Gastroesophageal sphincter (tissue), 4 donors: ENCODE measurements at regions not wholly inside any gene's neighbourhood (a gene's known extent, or its start where the extent isn't known, plus 50 kb on each side); places are given as distances from the start of the nearest gene placed in this dataset.

Experiments used
- ATAC-seq: fragments of 150-250 bp; one replicate; pipeline ENCODE4 v1.9.1; 2016; ENCODE audit warnings: mild to moderate bottlenecking, moderate library complexity
- H3K27ac ChIP-seq, 4 donors: fragments of 200-600 bp; sonication (generic) in 3 of 4; 1 replicate in 3 of 4; 2 replicates in 1 of 4; pipeline ENCODE4 v1.5.1; 2016 to 2019
- H3K27me3 ChIP-seq: fragments of 200-600 bp; sonication (generic); one replicate; pipeline ENCODE4 v1.5.1; 2019
- H3K36me3 ChIP-seq, 2 donors: fragments of 200-600 bp; sonication (generic); one replicate each; pipeline ENCODE4 v1.5.1; 2019; ENCODE audit warnings: control low read depth in 1 of 2
- H3K4me1 ChIP-seq, 3 donors: fragments of 200-600 bp; sonication (generic); 1 replicate in 2 of 3; 2 replicates in 1 of 3; pipeline ENCODE4 v1.5.1; 2016 to 2019; ENCODE audit warnings: control low read depth in 2 of 3
- H3K4me3 ChIP-seq, 2 donors: fragments of 200-600 bp; sonication (generic); one replicate each; pipeline ENCODE4 v1.5.1; 2019; ENCODE audit warnings: mild to moderate bottlenecking in 1 of 2, moderate library complexity in 1 of 2
- H3K9me3 ChIP-seq, 3 donors: fragments of 200-600 bp; sonication (generic); one replicate each; pipeline ENCODE4 v1.5.1; 2017 to 2019; ENCODE audit warnings: control low read depth in 2 of 3
- EP300 ChIP-seq: sonication (generic); formaldehyde crosslinking; IDR thresholded peaks from one replicate; pipeline ENCODE4 v1.6.1; 2017; ENCODE audit warnings: antibody characterized with exemption, mild to moderate bottlenecking
- POLR2A ChIP-seq, 2 donors: fragments of 450-650 bp; IDR thresholded peaks; one replicate each; pipeline ENCODE4 v1.6.1; 2017; ENCODE audit warnings: antibody characterized with exemption in 2 of 2, mild to moderate bottlenecking in 2 of 2, moderate library complexity in 1 of 2
- POLR2AphosphoS5 ChIP-seq: sonication (generic); formaldehyde crosslinking; IDR thresholded peaks from one replicate; pipeline ENCODE4 v1.6.1; 2017; ENCODE audit warnings: antibody characterized with exemption
- WGBS, 2 donors: methylation state at CpG; one replicate each; pipeline ENCODE4 v1.1.5; 2018; ENCODE audit warnings: low coverage in 1 of 2; 5-methylcytosine and 5-hydroxymethylcytosine counted together
- TF ChIP-seq, protein P1 (sequence below), 4 experiments: fragments of 200-600 bp in 2 of 4; fragments of 450-650 bp in 2 of 4; sonication (generic) in 1 of 4; IDR thresholded peaks; one replicate each; pipeline ENCODE4 v1.5.1; 2017 to 2019; ENCODE audit warnings: antibody characterized with exemption in 4 of 4, mild to moderate bottlenecking in 2 of 4, moderate library complexity in 2 of 4

DNA sequence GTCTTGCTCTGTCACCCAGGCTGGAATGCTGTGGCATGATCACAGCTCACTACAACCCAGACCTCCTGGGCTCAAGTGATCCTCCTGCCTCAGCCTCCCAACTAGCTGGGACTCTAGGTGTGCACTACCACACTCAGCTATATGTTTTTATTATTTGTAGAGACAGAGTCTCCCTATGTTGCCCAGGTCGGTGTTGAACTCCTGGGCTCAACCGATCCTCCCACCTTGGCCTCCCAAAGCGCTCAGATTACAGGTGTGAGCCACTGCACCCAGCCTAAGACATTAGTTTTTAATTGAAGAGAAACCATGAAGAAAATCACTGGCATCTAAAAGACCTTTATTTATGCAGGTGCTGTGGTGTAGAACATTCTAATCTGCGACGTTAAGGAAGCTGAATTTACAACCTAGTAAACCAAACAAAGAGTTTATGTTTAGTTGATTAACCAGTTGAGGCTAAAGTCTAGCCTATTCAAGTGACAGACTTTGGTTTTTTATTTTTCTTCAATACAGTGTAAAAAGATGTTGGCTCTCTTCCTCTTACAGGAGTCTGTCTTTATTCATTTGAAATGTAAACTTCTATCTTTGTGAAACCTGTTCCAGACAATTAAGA is 52.5 kb upstream of the NBL1 start:
- H3K9me3 ChIP-seq = no peaks in the 10 kb centered on the region
- 25 to 67% methylated on average over 2 to 5 of the region's 5 CpGs for WGBS, 2 donors
- TF ChIP-seq, protein P1, sequence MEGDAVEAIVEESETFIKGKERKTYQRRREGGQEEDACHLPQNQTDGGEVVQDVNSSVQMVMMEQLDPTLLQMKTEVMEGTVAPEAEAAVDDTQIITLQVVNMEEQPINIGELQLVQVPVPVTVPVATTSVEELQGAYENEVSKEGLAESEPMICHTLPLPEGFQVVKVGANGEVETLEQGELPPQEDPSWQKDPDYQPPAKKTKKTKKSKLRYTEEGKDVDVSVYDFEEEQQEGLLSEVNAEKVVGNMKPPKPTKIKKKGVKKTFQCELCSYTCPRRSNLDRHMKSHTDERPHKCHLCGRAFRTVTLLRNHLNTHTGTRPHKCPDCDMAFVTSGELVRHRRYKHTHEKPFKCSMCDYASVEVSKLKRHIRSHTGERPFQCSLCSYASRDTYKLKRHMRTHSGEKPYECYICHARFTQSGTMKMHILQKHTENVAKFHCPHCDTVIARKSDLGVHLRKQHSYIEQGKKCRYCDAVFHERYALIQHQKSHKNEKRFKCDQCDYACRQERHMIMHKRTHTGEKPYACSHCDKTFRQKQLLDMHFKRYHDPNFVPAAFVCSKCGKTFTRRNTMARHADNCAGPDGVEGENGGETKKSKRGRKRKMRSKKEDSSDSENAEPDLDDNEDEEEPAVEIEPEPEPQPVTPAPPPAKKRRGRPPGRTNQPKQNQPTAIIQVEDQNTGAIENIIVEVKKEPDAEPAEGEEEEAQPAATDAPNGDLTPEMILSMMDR (IDR thresholded peaks at IDR 0.05) = no peak
- TF ChIP-seq POLR2AphosphoS5 = no peak
- no peak for TF ChIP-seq EP300
- TF ChIP-seq POLR2A (IDR thresholded peaks at IDR 0.05) = no peak

DNA sequence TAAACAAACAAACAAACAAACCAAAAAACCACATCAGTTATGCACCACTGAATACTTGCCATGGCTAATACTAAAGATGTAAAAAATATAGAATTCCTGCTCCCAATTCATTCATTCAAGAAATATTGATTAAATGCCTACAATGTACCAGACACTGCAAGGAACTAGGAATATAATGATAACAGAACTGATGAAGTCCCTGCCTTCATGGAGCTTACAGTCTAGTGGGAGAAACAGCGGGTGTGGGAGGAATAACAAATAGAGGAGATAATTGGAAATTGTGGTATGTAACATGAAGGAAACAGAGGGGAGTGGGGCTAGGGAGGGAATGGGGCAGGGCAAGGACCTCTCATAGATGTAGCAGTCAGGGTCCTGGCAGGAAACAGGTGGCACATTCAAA is 58.6 kb upstream of the NBL1 start:
- ATAC-seq = no peak
- 73% methylated on average over 1 of the region's 1 CpG; no CpG with 5 or more reads in 1 of the 2 donors for WGBS, 2 donors
- TF ChIP-seq, protein P1 (IDR thresholded peaks at IDR 0.05) = no peak
- no peak for TF ChIP-seq POLR2A (IDR thresholded peaks at IDR 0.05)

More for the DNA sequence above, 52.5 kb upstream of the NBL1 start:
- H3K36me3 ChIP-seq = no peaks in the 10 kb centered on the region
- H3K4me3 ChIP-seq = no peak overlapping the region
- ATAC-seq = no peak
- H3K27ac ChIP-seq = no peak overlapping the region
- peaks cover 0 to 17% (median 5%) of the 10 kb centered on the region in 3 donors for H3K4me1 ChIP-seq
- H3K27me3 ChIP-seq = no peaks in the 10 kb centered on the region

DNA sequence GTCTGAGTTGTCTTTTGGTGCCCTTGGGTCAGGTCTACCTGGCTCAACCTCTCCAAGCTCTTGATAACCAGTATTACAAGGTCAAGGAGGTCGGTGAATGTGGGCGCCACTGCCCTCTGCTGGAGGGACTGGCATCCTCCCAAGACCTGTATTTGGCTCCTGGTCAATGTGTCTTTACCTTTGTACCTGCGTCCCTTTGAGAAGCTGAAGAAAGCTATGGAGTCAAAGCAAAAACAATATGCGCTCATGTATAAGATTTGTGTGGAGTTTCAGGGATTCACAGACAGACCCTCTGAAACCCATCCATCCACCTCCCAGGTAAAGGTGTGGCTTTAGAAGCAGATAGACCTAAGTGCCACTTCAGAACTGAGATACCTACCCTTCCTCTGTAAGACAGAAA is 61.8 kb upstream of the NBL1 start:
- Histone ChIP-seq H3K9me3 (no peaks in the 10 kb centered on the region), H3K36me3 (no peaks in the 10 kb centered on the region), H3K4me3 (no peak overlapping the region), H3K27me3 (no peaks in the 10 kb centered on the region), H3K27ac (no peak overlapping the region), H3K4me1 (no peaks in the 10 kb centered on the region)
- 27 to 64% methylated on average over 3 to 4 of the region's 4 CpGs for WGBS, 2 donors
- no peak for ATAC-seq
- TF ChIP-seq, protein P1 (IDR thresholded peaks at IDR 0.05) = peak in 3 of 4 experiments; percentile 18 to 61 (median 31)
- TF ChIP-seq POLR2A (IDR thresholded peaks at IDR 0.05) = no peak
- no peak for TF ChIP-seq POLR2AphosphoS5
- no peak for TF ChIP-seq EP300

More for the DNA sequence above, 58.6 kb upstream of the NBL1 start:
- H3K27me3 ChIP-seq = no peaks in the 10 kb centered on the region
- H3K4me1 ChIP-seq = no peaks in the 10 kb centered on the region
- no peaks in the 10 kb centered on the region for H3K36me3 ChIP-seq
- no peak overlapping the region for H3K4me3 ChIP-seq
- no peak overlapping the region for H3K27ac ChIP-seq
- H3K9me3 ChIP-seq = no peaks in the 10 kb centered on the region

DNA sequence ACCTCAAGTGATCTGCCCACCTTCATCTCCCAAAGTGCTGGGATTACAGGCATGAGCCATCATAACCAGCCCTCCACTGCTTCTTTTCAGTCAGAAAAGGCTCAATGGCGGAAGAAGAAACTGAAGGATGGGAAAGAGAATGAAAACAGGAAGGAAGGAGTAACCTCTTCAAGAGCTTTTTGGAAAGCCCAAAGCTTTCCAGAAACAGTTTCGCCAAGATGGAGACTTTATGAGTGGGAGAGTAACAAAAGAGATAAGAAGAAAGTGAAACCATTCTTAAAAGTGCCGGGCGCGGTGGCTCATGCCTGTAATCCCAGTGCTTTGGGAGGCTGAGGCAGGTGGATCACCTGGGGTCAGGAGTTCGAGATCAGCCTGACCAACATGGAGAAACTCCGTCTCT is 62.7 kb upstream of the NBL1 start:
- H3K27ac ChIP-seq = no peak overlapping the region
- ATAC-seq = no peak
- 93% methylated on average over 7 of the region's 7 CpGs; no CpG with 5 or more reads in 1 of the 2 donors for WGBS, 2 donors

DNA sequence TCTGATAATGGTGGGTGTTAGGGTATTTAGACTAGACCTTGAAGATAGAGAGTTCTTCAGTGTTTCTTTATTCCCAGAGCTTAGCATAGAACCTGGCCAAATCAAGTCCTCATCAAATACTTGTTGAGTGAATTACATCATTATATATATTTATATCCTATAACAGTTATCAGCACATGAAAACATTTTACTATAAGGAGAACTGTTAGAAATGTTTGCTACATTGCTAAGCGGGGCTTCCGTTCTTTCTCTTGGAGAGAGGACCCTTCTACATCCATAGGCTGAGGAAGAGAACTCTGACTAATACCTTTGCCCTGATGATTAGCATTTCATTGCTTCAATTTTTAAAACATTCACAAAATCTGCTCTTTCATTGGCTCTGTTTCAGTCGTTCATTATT is 66.5 kb upstream of the NBL1 start:
- H3K4me1 ChIP-seq = no peaks in the 10 kb centered on the region
- no peak overlapping the region for H3K4me3 ChIP-seq
- H3K9me3 ChIP-seq = no peaks in the 10 kb centered on the region
- WGBS, 2 donors = 77 to 88% methylated on average over 3 of the region's 3 CpGs
- no peak for ATAC-seq
- no peak overlapping the region for H3K27ac ChIP-seq
- H3K36me3 ChIP-seq = no peaks in the 10 kb centered on the region
- H3K27me3 ChIP-seq = no peaks in the 10 kb centered on the region
- no peak for TF ChIP-seq EP300
- TF ChIP-seq POLR2AphosphoS5 = no peak
- no peak for TF ChIP-seq POLR2A (IDR thresholded peaks at IDR 0.05)
- TF ChIP-seq, protein P1 (IDR thresholded peaks at IDR 0.05) = no peak

More for the DNA sequence above, 62.7 kb upstream of the NBL1 start:
- Histone ChIP-seq H3K9me3 (no peaks in the 10 kb centered on the region), H3K27me3 (no peaks in the 10 kb centered on the region), H3K4me3 (no peak overlapping the region), H3K36me3 (no peaks in the 10 kb centered on the region), H3K4me1 (no peaks in the 10 kb centered on the region)
- TF ChIP-seq, protein P1 (IDR thresholded peaks at IDR 0.05) = no peak
- TF ChIP-seq EP300 (no peak), POLR2AphosphoS5 (no peak), POLR2A (IDR thresholded peaks at IDR 0.05) (no peak)
